Lower leg skin (tissue), 3 donors: ENCODE measurements at regions not wholly inside any gene's neighbourhood (a gene's known extent, or its start where the extent isn't known, plus 50 kb on each side); places are given as distances from the start of the nearest gene placed in this dataset.

Source experiments
- POLR2A ChIP-seq, 2 donors: fragments of 450-650 bp; IDR thresholded peaks; one replicate each; pipeline ENCODE4 v1.6.1; 2016 to 2017; ENCODE audit warnings: antibody characterized with exemption in 2 of 2, mild to moderate bottlenecking in 1 of 2, moderate library complexity in 1 of 2
- TF ChIP-seq, protein P1 (sequence below), 3 donors: fragments of 450-650 bp; IDR thresholded peaks; one replicate each; pipeline ENCODE4 v1.5.1; 2016; ENCODE audit warnings: antibody characterized with exemption in 3 of 3, mild to moderate bottlenecking in 3 of 3, moderate library complexity in 2 of 3

DNA sequence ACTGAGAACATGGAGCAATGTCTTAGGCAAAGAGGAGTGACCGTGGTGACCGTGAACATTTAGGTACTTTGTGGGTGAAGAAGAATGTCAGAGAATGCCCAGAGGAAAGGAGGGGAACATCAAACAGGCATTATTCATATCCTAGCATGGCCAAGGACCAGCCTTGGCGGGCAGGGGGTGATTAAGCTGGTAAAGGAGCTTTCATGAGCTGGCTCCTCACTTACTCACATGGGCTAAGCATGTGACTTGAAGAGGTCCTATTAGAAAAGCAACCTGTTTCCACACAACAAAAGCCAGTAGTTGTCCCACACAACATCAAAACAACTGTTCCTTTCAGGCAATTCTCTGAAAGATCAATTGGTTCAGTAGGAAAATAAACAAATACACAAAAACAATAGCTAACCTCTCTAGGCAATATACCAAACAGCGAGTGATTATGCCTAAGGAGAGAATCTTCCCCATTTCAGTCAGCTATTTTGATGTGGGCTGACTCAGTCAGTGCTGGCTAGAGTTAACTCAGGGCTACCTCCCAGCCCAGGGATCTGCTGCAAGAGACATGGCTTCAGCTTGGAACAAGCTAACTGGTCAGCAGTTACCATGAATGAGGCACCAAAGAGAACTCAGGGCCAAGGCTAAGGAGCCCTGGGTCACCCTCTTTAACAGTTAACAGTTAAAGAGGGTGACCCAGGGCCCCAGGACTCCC, 283.5 kb downstream of the ARHGAP12 start:
- TF ChIP-seq, protein P1, sequence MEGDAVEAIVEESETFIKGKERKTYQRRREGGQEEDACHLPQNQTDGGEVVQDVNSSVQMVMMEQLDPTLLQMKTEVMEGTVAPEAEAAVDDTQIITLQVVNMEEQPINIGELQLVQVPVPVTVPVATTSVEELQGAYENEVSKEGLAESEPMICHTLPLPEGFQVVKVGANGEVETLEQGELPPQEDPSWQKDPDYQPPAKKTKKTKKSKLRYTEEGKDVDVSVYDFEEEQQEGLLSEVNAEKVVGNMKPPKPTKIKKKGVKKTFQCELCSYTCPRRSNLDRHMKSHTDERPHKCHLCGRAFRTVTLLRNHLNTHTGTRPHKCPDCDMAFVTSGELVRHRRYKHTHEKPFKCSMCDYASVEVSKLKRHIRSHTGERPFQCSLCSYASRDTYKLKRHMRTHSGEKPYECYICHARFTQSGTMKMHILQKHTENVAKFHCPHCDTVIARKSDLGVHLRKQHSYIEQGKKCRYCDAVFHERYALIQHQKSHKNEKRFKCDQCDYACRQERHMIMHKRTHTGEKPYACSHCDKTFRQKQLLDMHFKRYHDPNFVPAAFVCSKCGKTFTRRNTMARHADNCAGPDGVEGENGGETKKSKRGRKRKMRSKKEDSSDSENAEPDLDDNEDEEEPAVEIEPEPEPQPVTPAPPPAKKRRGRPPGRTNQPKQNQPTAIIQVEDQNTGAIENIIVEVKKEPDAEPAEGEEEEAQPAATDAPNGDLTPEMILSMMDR (IDR thresholded peaks at IDR 0.05): no peak
- TF ChIP-seq POLR2A (IDR thresholded peaks at IDR 0.05): no peak
